HepG2 (cell line): ENCODE measurements at regions not wholly inside any gene's neighbourhood (a gene's known extent, or its start where the extent isn't known, plus 50 kb on each side); places are given as distances from the start of the nearest gene placed in this dataset.

Experiments
- ATAC-seq: fragments of 200-7000 bp; cut with Tn5 transposase; 3 replicates; pipeline ENCODE4 v1.9.1; 2020; ENCODE audit warnings: mild to moderate bottlenecking, moderate library complexity
- BruUV-seq: library from RNA; stranded (reverse); fragments of 400-500 nt; replicated peaks from 2 replicates; lab custom pipeline; 2021; lab: Mats Ljungman, UMichigan
- CTCF ChIA-PET: fragments of 300-600 bp; formaldehyde crosslinking; extraction: SDS; loops from one replicate; lab custom pipeline; 2021; ENCODE audit warnings: low total read pairs, inconsistent platforms, low intra/inter-chr PET ratio; lab: Yijun Ruan, JAX
- POLR2A ChIA-PET: fragments of 350-600 bp; sonication (Branson Sonifier 250); formaldehyde crosslinking; loops from one replicate; lab custom pipeline; 2020; ENCODE audit warnings: antibody characterized with exemption, inconsistent platforms; lab: Yijun Ruan, JAX
- DNase-seq: peaks from one replicate; pipeline ENCODE4 v3.0.0-alpha.2; 2015; ENCODE audit warnings: low spot score
- FAIRE-seq: peaks from 3 replicates; lab custom pipeline; 2011; peaks lifted over from hg19 to GRCh38; lab: Jason Lieb, UNC
- H2AFZ ChIP-seq: one replicate; pipeline ENCODE4 v1.6.1; 2011; ENCODE audit warnings: low read length, inconsistent platforms
- H3K27ac ChIP-seq: fragments of 300-600 bp; 3 replicates; pipeline ENCODE4 v1.8.0; 2011; ENCODE audit warnings: mixed run types, mild to moderate bottlenecking, mixed read lengths, low read length, inconsistent platforms; ENCODE audit not compliant: insufficient read depth; ENCODE audit errors: extremely low read length
- H3K27me3 ChIP-seq, 2 experiments: fragments of 200-600 bp in 1 of 2; 2 replicates in 1 of 2; 3 replicates in 1 of 2; pipeline versions ENCODE4 v1.6.0 to v1.8.0; 2011; ENCODE audit warnings: low read length in 2 of 2, mild to moderate bottlenecking in 2 of 2, moderate library complexity in 2 of 2, inconsistent platforms in 1 of 2; ENCODE audit not compliant: insufficient read depth in 2 of 2, control insufficient read depth in 1 of 2
- H3K36me3 ChIP-seq, 2 experiments: fragments of 200-600 bp in 1 of 2; replicated peaks in 1 of 2; 2 replicates in 1 of 2; 3 replicates in 1 of 2; pipeline versions ENCODE4 v1.5.1 to v1.8.0; 2011; ENCODE audit warnings: low read length in 2 of 2, inconsistent platforms in 1 of 2; ENCODE audit not compliant: insufficient read depth in 2 of 2, control insufficient read depth in 1 of 2
- H3K4me1 ChIP-seq: 2 replicates; pipeline ENCODE4 v1.5.1; 2012; ENCODE audit warnings: low read length, inconsistent platforms; ENCODE audit not compliant: insufficient read depth
- H3K4me2 ChIP-seq: 2 replicates; pipeline ENCODE4 v1.6.0; 2011; ENCODE audit warnings: low read depth, low read length, inconsistent platforms
- H3K4me3 ChIP-seq, 3 experiments: fragments of 200-600 bp in 1 of 3; sonication (generic), shearing (Covaris generic) in 1 of 3; replicated peaks in 1 of 3; 2 replicates each; pipeline ENCODE4 v1.5.1; 2011 to 2016; ENCODE audit warnings: low read length in 3 of 3, inconsistent platforms in 2 of 3, low read depth in 2 of 3, mild to moderate bottlenecking in 2 of 3, control low read depth in 1 of 3, mixed read lengths in 1 of 3; ENCODE audit not compliant: insufficient read depth in 1 of 3
- H3K79me2 ChIP-seq: one replicate; pipeline ENCODE4 v1.6.1; 2011; ENCODE audit warnings: low read length, inconsistent platforms; ENCODE audit not compliant: insufficient read depth
- H3K9ac ChIP-seq: 2 replicates; pipeline ENCODE4 v1.6.0; 2011; ENCODE audit warnings: mild to moderate bottlenecking, low read depth, low read length, inconsistent platforms; ENCODE audit not compliant: insufficient read depth
- H3K9me3 ChIP-seq: 2 replicates; pipeline ENCODE4 v1.5.1; 2012; ENCODE audit warnings: mild to moderate bottlenecking, low read length
- H4K20me1 ChIP-seq: 2 replicates; pipeline ENCODE4 v1.6.0; 2011; ENCODE audit warnings: inconsistent platforms, mild to moderate bottlenecking, low read length, moderate library complexity; ENCODE audit not compliant: insufficient read depth
- ELF4 ChIP-seq: sonication (generic); formaldehyde crosslinking; IDR thresholded peaks from 2 replicates; pipeline ENCODE4 v1.5.0; 2020; ENCODE audit warnings: missing genetic modification reagents, mild to moderate bottlenecking, moderate library complexity, borderline replicate concordance
- ESRRA ChIP-seq: sonication (generic); formaldehyde crosslinking; IDR thresholded peaks from 2 replicates; pipeline ENCODE4 v1.5.1; 2020; ENCODE audit warnings: mild to moderate bottlenecking, low read depth, missing genetic modification reagents
- SIN3B ChIP-seq: fragments of 150-350 bp; IDR thresholded peaks from 2 replicates; pipeline ENCODE4 v1.6.1; 2014; ENCODE audit warnings: low read length
- SMYD3 ChIP-seq: sonication (generic); formaldehyde crosslinking; IDR thresholded peaks from 2 replicates; pipeline ENCODE4 v1.8.1; 2023; ENCODE audit warnings: mild to moderate bottlenecking, missing genetic modification reagents
- ZNF75D ChIP-seq: sonication (generic); formaldehyde crosslinking; IDR thresholded peaks from 2 replicates; pipeline ENCODE4 v1.8.1; 2023; ENCODE audit warnings: missing genetic modification reagents, mild to moderate bottlenecking, borderline replicate concordance
- ZNF788 ChIP-seq: sonication (generic); formaldehyde crosslinking; IDR thresholded peaks from 2 replicates; pipeline ENCODE4 v1.5.0; 2020; ENCODE audit warnings: mild to moderate bottlenecking, missing genetic modification reagents, borderline replicate concordance
- ZUFSP ChIP-seq: sonication (generic); formaldehyde crosslinking; IDR thresholded peaks from 2 replicates; pipeline ENCODE4 v1.9.0; 2021; ENCODE audit warnings: missing genetic modification reagents, mild to moderate bottlenecking, borderline replicate concordance
- WGBS: methylation state at CpG from one replicate; pipeline ENCODE4 v1.1.6; 2017; ENCODE audit warnings: low lambda C conversion rate; 5-methylcytosine and 5-hydroxymethylcytosine counted together
- in situ Hi-C: cut with HindIII; loops from 2 replicates; pipeline ENCODE4 v1.10.0; 2017; ENCODE audit warnings: low pct_unique_long_range_greater_than_20kb; ENCODE audit not compliant: extremely low pct_ligation_motif_present
- intact Hi-C: fragments of 100-400 bp; cut with micrococcal nuclease; formaldehyde crosslinking; loops from one replicate; pipeline ENCODE4 v1.10.0; 2022; ENCODE audit not compliant: unreplicated experiment

- H2AFZ ChIP-seq, result no peak overlapping the region
- DNase-seq (no peak), ATAC-seq (no peak), FAIRE-seq (no peak)
- H3K9me3 ChIP-seq, result peaks cover 1% of the 10 kb centered on the region
- H3K9ac ChIP-seq, result no peak overlapping the region
- no peaks in the 10 kb centered on the region for H3K27me3 ChIP-seq
- 42% methylated on average over 3 of the region's 3 CpGs for WGBS
- no peaks in the 10 kb centered on the region for H3K4me1 ChIP-seq
- no peak overlapping the region for H3K4me3 ChIP-seq
- H4K20me1 ChIP-seq, result no peaks in the 10 kb centered on the region
- no TSS peak for BruUV-seq
- no peak overlapping the region for H3K27ac ChIP-seq
- H3K4me2 ChIP-seq, result no peak overlapping the region
- ChIA-PET POLR2A (no interaction called here), CTCF (no interaction called here)
- no peaks in the 10 kb centered on the region for H3K36me3 ChIP-seq
- intact Hi-C loops (no loop called here), in situ Hi-C loops (no loop called here)
- H3K79me2 ChIP-seq, result no peaks in the 10 kb centered on the region
- no peak for TF ChIP-seq SMYD3
- TF ChIP-seq ELF4 (CRISPR knock-in tag), result no peak
- no peak for TF ChIP-seq ZUFSP (CRISPR knock-in tag)
- no peak for TF ChIP-seq SIN3B
- TF ChIP-seq ZNF788 (CRISPR knock-in tag), result no peak
- no peak for TF ChIP-seq ESRRA (CRISPR knock-in tag)
- no peak for TF ChIP-seq ZNF75D (CRISPR knock-in tag)
- TF ChIP-seq, all 625 proteins: peak for 0
Measured at GRCh38 chr13:85099245-85099644, 700.0 kb downstream of the SLITRK6 start.
